H9 (cell line): ENCODE measurements at regions not wholly inside any gene's neighbourhood (a gene's known extent, or its start where the extent isn't known, plus 50 kb on each side); places are given as distances from the start of the nearest gene placed in this dataset.

Experiments
- DNase-seq: peaks from one replicate; pipeline ENCODE4 v3.0.0-alpha.2; 2017
- H2AFZ ChIP-seq: one replicate; pipeline ENCODE4 v1.6.1; 2013; ENCODE audit warnings: mild to moderate bottlenecking, low read length, control low read depth, moderate library complexity
- H2AK5ac ChIP-seq: 2 replicates; pipeline ENCODE4 v1.6.1; 2013; ENCODE audit warnings: low read length, control low read depth, mixed read lengths; ENCODE audit not compliant: insufficient read length
- H2BK120ac ChIP-seq: one replicate; pipeline ENCODE4 v1.6.1; 2013; ENCODE audit warnings: low read depth, mild to moderate bottlenecking, low read length, control low read depth, inconsistent platforms; ENCODE audit not compliant: poor library complexity, severe bottlenecking
- H2BK12ac ChIP-seq: 2 replicates; pipeline ENCODE4 v1.6.1; 2013; ENCODE audit warnings: low read length, control low read depth, mixed read lengths, low read depth; ENCODE audit not compliant: insufficient read length
- H2BK15ac ChIP-seq: 2 replicates; pipeline ENCODE4 v1.6.1; 2013; ENCODE audit warnings: low read depth, low read length, control low read depth
- H2BK20ac ChIP-seq: one replicate; pipeline ENCODE4 v1.6.1; 2013; ENCODE audit warnings: low read depth, mild to moderate bottlenecking, low read length, control low read depth, inconsistent platforms; ENCODE audit not compliant: poor library complexity, severe bottlenecking
- H2BK5ac ChIP-seq: 2 replicates; pipeline ENCODE4 v1.6.1; 2013; ENCODE audit warnings: low read length, control low read depth, mixed read lengths; ENCODE audit not compliant: insufficient read length
- H3K14ac ChIP-seq: 2 replicates; pipeline ENCODE4 v1.6.1; 2013; ENCODE audit warnings: low read length, control low read depth; ENCODE audit not compliant: insufficient read depth
- H3K18ac ChIP-seq: 2 replicates; pipeline ENCODE4 v1.6.1; 2013; ENCODE audit warnings: low read depth, mild to moderate bottlenecking, mixed read lengths, low read length, control low read depth; ENCODE audit not compliant: insufficient read length
- H3K23ac ChIP-seq: 2 replicates; pipeline ENCODE4 v1.6.1; 2013; ENCODE audit warnings: low read length, control low read depth, mixed read lengths, low read depth; ENCODE audit not compliant: insufficient read length
- H3K23me2 ChIP-seq: 2 replicates; pipeline ENCODE4 v1.6.1; 2013; ENCODE audit warnings: low read depth, mild to moderate bottlenecking, mixed read lengths, low read length, control low read depth; ENCODE audit not compliant: insufficient read length, poor library complexity, severe bottlenecking
- H3K27ac ChIP-seq: 2 replicates; pipeline ENCODE4 v1.5.1; 2013; ENCODE audit warnings: low read length, control low read depth, mixed read lengths, low read depth; ENCODE audit not compliant: insufficient read length
- H3K27me3 ChIP-seq: 2 replicates; pipeline ENCODE4 v1.6.1; 2013; ENCODE audit warnings: low read length, control low read depth, inconsistent platforms; ENCODE audit not compliant: insufficient read depth
- H3K4ac ChIP-seq: 2 replicates; pipeline ENCODE4 v1.6.1; 2013; ENCODE audit warnings: low read depth, mild to moderate bottlenecking, control low read depth, inconsistent platforms, low read length, moderate library complexity
- H3K4me1 ChIP-seq: 2 replicates; pipeline ENCODE4 v1.6.1; 2013; ENCODE audit warnings: low read length, control low read depth, inconsistent platforms; ENCODE audit not compliant: insufficient read depth
- H3K4me2 ChIP-seq: 2 replicates; pipeline ENCODE4 v1.6.1; 2013; ENCODE audit warnings: low read length, control low read depth, mixed read lengths; ENCODE audit not compliant: insufficient read length, insufficient read depth
- H3K56ac ChIP-seq: 2 replicates; pipeline ENCODE4 v1.6.1; 2013; ENCODE audit warnings: low read depth, mild to moderate bottlenecking, mixed read lengths, low read length, control low read depth; ENCODE audit not compliant: insufficient read length
- H3K79me1 ChIP-seq: 2 replicates; pipeline ENCODE4 v1.6.1; 2013; ENCODE audit warnings: low read depth, mild to moderate bottlenecking, moderate library complexity, low read length, control low read depth, inconsistent platforms; ENCODE audit not compliant: insufficient read depth, poor library complexity, severe bottlenecking
- H3K79me2 ChIP-seq: 2 replicates; pipeline ENCODE4 v1.6.1; 2013; ENCODE audit warnings: low read length, control low read depth, inconsistent platforms; ENCODE audit not compliant: insufficient read depth
- H3K9ac ChIP-seq: 2 replicates; pipeline ENCODE4 v1.6.1; 2013; ENCODE audit warnings: low read length, control low read depth, mixed read lengths; ENCODE audit not compliant: insufficient read length; ENCODE audit errors: extremely low read depth
- H3K9me3 ChIP-seq: one replicate; pipeline ENCODE4 v1.6.1; 2013; ENCODE audit warnings: low read depth, low read length, inconsistent platforms; ENCODE audit not compliant: control insufficient read depth
- H3T11ph ChIP-seq: one replicate; pipeline ENCODE4 v1.6.1; 2013; ENCODE audit warnings: mild to moderate bottlenecking, low read length, control low read depth, inconsistent platforms
- H4K20me1 ChIP-seq: one replicate; pipeline ENCODE4 v1.6.1; 2013; ENCODE audit not compliant: control insufficient read depth, insufficient read length, insufficient read depth
- H4K5ac ChIP-seq: 2 replicates; pipeline ENCODE4 v1.6.1; 2013; ENCODE audit warnings: low read depth, mild to moderate bottlenecking, mixed read lengths, low read length, control low read depth; ENCODE audit not compliant: insufficient read length
- H4K8ac ChIP-seq: replicated peaks from 2 replicates; pipeline ENCODE4 v1.6.1; 2013; ENCODE audit warnings: low read length, control low read depth, mixed read lengths, low read depth; ENCODE audit not compliant: insufficient read length
- H4K91ac ChIP-seq: 2 replicates; pipeline ENCODE4 v1.6.1; 2013; ENCODE audit warnings: low read depth, mild to moderate bottlenecking, moderate library complexity, mixed read lengths, low read length, control low read depth; ENCODE audit not compliant: insufficient read length
- H3K27ac Mint-ChIP-seq, 3 experiments: 2 replicates in 2 of 3; 3 replicates in 1 of 3; pipeline ENCODE4 v1.8.0; 2020 to 2021; ENCODE audit warnings: mixed read lengths in 3 of 3, mild to moderate bottlenecking in 1 of 3, moderate library complexity in 1 of 3
- H3K27me3 Mint-ChIP-seq: 2 replicates; pipeline ENCODE4 v1.8.0; 2021; ENCODE audit warnings: low read depth, mild to moderate bottlenecking, moderate library complexity, mixed read lengths
- H3K36me3 Mint-ChIP-seq, 3 experiments: 2 replicates in 2 of 3; 3 replicates in 1 of 3; pipeline ENCODE4 v1.8.0; 2020 to 2021; ENCODE audit warnings: low read depth in 3 of 3, mixed read lengths in 3 of 3; ENCODE audit not compliant: insufficient read depth in 1 of 3
- H3K4me1 Mint-ChIP-seq, 2 experiments: 2 replicates each; pipeline ENCODE4 v1.8.0; 2020; ENCODE audit warnings: mixed read lengths in 2 of 2
- H3K4me3 Mint-ChIP-seq, 2 experiments: 2 replicates in 1 of 2; 3 replicates in 1 of 2; pipeline ENCODE4 v1.8.0; 2020 to 2021; ENCODE audit warnings: mild to moderate bottlenecking in 2 of 2, mixed read lengths in 2 of 2, moderate library complexity in 1 of 2
- H3K9me3 Mint-ChIP-seq, 2 experiments: 2 replicates in 1 of 2; 3 replicates in 1 of 2; pipeline ENCODE4 v1.8.0; 2020; ENCODE audit warnings: mild to moderate bottlenecking in 2 of 2, mixed read lengths in 2 of 2, moderate library complexity in 1 of 2
- CTCF ChIP-seq: fragments of 200-600 bp; sonication (generic); conservative IDR thresholded peaks from 3 replicates; pipeline ENCODE4 v1.8.0; 2021; ENCODE audit warnings: antibody characterized with exemption, mild to moderate bottlenecking
- WGBS: extraction: QIAGEN DNeasy Blood & Tissue Kit; methylation state at CpG from one replicate; pipeline ENCODE4 v1.1.7; 2013; ENCODE audit warnings: missing lambda C conversion rate, low lambda C conversion rate, mixed read lengths; ENCODE audit not compliant: insufficient read length; ENCODE audit errors: extremely low coverage; 5-methylcytosine and 5-hydroxymethylcytosine counted together

- Histone ChIP-seq H3K23ac (no peak overlapping the region), H3K27me3 (peaks cover 89% of the 10 kb centered on the region), H4K20me1 (no peaks in the 10 kb centered on the region), H3K14ac (no peak overlapping the region), H3K4ac (no peak overlapping the region), H3K9ac (no peak overlapping the region), H4K5ac (no peak overlapping the region), H2AK5ac (no peak overlapping the region), H3K4me1 (no peaks in the 10 kb centered on the region), H2AFZ (no peak overlapping the region), H4K91ac (no peak overlapping the region), H3K9me3 (peaks cover 5% of the 10 kb centered on the region), H2BK20ac (no peak overlapping the region), H3K56ac (no peak overlapping the region), H2BK12ac (no peak overlapping the region), H4K8ac (no peak overlapping the region), H3T11ph (no peak overlapping the region), H3K79me1 (no peaks in the 10 kb centered on the region), H3K18ac (no peak overlapping the region), H3K27ac (no peak overlapping the region), H3K23me2 (no peaks in the 10 kb centered on the region), H3K4me2 (no peak overlapping the region), H2BK15ac (no peak overlapping the region), H2BK5ac (no peak overlapping the region), H2BK120ac (no peak overlapping the region), H3K79me2 (no peaks in the 10 kb centered on the region)
- Mint-ChIP-seq H3K27ac (no peak overlapping the region), H3K4me1 (peaks cover 0 to 3% of the 10 kb centered on the region in 2 experiments; a peak in 2 of 4 replicates), H3K27me3 (peaks cover 100% of the 10 kb centered on the region), H3K9me3 (no peaks in the 10 kb centered on the region), H3K4me3 (no peak overlapping the region; a peak in 1 of 5 replicates), H3K36me3 (no peaks in the 10 kb centered on the region)
- no CpG with 5 or more reads among the region's 3 CpGs for WGBS
- no peak for DNase-seq
- no peak for TF ChIP-seq CTCF
Measured at GRCh38 chr22:22181341-22181850, 63.2 kb upstream of the VPREB1 start.
